ENCODE measurements at regions not wholly inside any gene's neighbourhood (a gene's known extent, or its start where the extent isn't known, plus 50 kb on each side); places are given as distances from the start of the nearest gene placed in this dataset.

GRCh38 chr16:54870151-54870550 is 60.5 kb upstream of the IRX5 start:
- H3K4me3 ChIP-seq = no peak overlapping the region
- ATAC-seq = peak; percentile 52 to 85 (median 72)
- no peaks in the 10 kb centered on the region for H3K27me3 ChIP-seq
- intact Hi-C loops (cut with DNase I) = no loop called here
- peaks cover 0 to 3% (median 0%) of the 10 kb centered on the region in 12 donors for H3K4me1 ChIP-seq
- H3K9me3 ChIP-seq = peaks cover 0 to 18% (median 0%) of the 10 kb centered on the region in 12 donors
- no peaks in the 10 kb centered on the region for H3K36me3 ChIP-seq
- peak overlapping the region in 1 of 12 donors; percentile 46 for H3K27ac ChIP-seq
- TF ChIP-seq CTCF (IDR thresholded peaks at IDR 0.05) (no peak), POLR2A (IDR thresholded peaks at IDR 0.05) (no peak)
- WGBS, 4 donors = 37 to 46% (median 39%) methylated on average over 2 of the region's 2 CpGs
- DNase-seq = no peak

GRCh38 chr16:54867302-54867832 is 63.3 kb upstream of the IRX5 start:
- WGBS, 4 donors = 84 to 90% (median 88%) methylated on average over 4 of the region's 4 CpGs
- no peaks in the 10 kb centered on the region for H3K36me3 ChIP-seq
- no peaks in the 10 kb centered on the region for H3K27me3 ChIP-seq
- peaks cover 0 to 18% (median 0%) of the 10 kb centered on the region in 12 donors for H3K9me3 ChIP-seq
- no peak overlapping the region for H3K4me3 ChIP-seq
- TF ChIP-seq CTCF (IDR thresholded peaks at IDR 0.05) = no peak
- no peak for TF ChIP-seq POLR2A (IDR thresholded peaks at IDR 0.05)
- ATAC-seq = no peak
- peaks cover 0 to 6% (median 0%) of the 10 kb centered on the region in 12 donors for H3K4me1 ChIP-seq
- DNase-seq = no peak
- intact Hi-C loops (cut with DNase I) = no loop called here
- no peak overlapping the region for H3K27ac ChIP-seq

GRCh38 chr16:54862529-54862928 is 68.1 kb upstream of the IRX5 start:
- ATAC-seq = peak; percentile 71 to 93 (median 82)
- Histone ChIP-seq H3K9me3 (peaks cover 0 to 6% (median 0%) of the 10 kb centered on the region in 12 donors), H3K4me1 (peaks cover 0 to 6% (median 0%) of the 10 kb centered on the region in 12 donors), H3K4me3 (no peak overlapping the region), H3K36me3 (no peaks in the 10 kb centered on the region), H3K27me3 (no peaks in the 10 kb centered on the region), H3K27ac (peak overlapping the region in 7 of 12 donors; percentile 28 to 78 (median 58))
- DNase-seq = peak in 3 of 5 donors; percentile 13 to 50 (median 24)
- intact Hi-C loops (cut with DNase I) = no loop called here
- no peak for TF ChIP-seq POLR2A (IDR thresholded peaks at IDR 0.05)
- TF ChIP-seq CTCF (IDR thresholded peaks at IDR 0.05) = no peak
- WGBS, 4 donors = 21 to 27% (median 24%) methylated on average over 9 of the region's 9 CpGs

GRCh38 chr16:54856871-54857270 is 73.8 kb upstream of the IRX5 start:
- Histone ChIP-seq H3K27me3 (no peaks in the 10 kb centered on the region), H3K36me3 (no peaks in the 10 kb centered on the region), H3K27ac (no peak overlapping the region), H3K9me3 (peaks cover 0 to 17% (median 5%) of the 10 kb centered on the region in 12 donors), H3K4me1 (no peaks in the 10 kb centered on the region), H3K4me3 (no peak overlapping the region)
- ATAC-seq (no peak), DNase-seq (no peak)
- TF ChIP-seq POLR2A (IDR thresholded peaks at IDR 0.05) = no peak
- no peak for TF ChIP-seq CTCF (IDR thresholded peaks at IDR 0.05)
- 94 to 99% (median 96%) methylated on average over 2 of the region's 2 CpGs for WGBS, 4 donors
- intact Hi-C loops (cut with DNase I) = no loop called here
